Tibial nerve (tissue), 4 donors: ENCODE measurements at regions not wholly inside any gene's neighbourhood (a gene's known extent, or its start where the extent isn't known, plus 50 kb on each side); places are given as distances from the start of the nearest gene placed in this dataset.

Source experiments
- DNase-seq, 2 donors: peaks; one replicate each; pipeline ENCODE4 v3.0.0-alpha.2; 2019; ENCODE audit warnings: low spot score in 2 of 2
- H3K27ac ChIP-seq, 4 donors: fragments of 200-600 bp; sonication (generic) in 3 of 4; one replicate each; pipeline ENCODE4 v1.5.1; 2017 to 2019; ENCODE audit warnings: mild to moderate bottlenecking in 1 of 4
- H3K27me3 ChIP-seq, 2 donors: fragments of 200-600 bp; sonication (generic) in 1 of 2; one replicate each; pipeline versions ENCODE4 v1.5.1 to v1.6.0; 2017 to 2019
- H3K36me3 ChIP-seq, 3 donors: fragments of 200-600 bp; sonication (generic); one replicate each; pipeline ENCODE4 v1.5.1; 2018 to 2019
- H3K4me1 ChIP-seq, 4 donors: fragments of 200-600 bp; sonication (generic) in 3 of 4; one replicate each; pipeline ENCODE4 v1.5.1; 2017 to 2019
- H3K4me3 ChIP-seq, 4 donors: fragments of 200-600 bp; sonication (generic) in 3 of 4; one replicate each; pipeline ENCODE4 v1.5.1; 2017 to 2019; ENCODE audit warnings: mild to moderate bottlenecking in 1 of 4, moderate library complexity in 1 of 4
- H3K9me3 ChIP-seq, 4 donors: fragments of 200-600 bp; sonication (generic) in 3 of 4; one replicate each; pipeline ENCODE4 v1.5.1; 2017 to 2019
- CTCF ChIP-seq, 5 experiments: fragments of 200-600 bp in 3 of 5; fragments of 450-650 bp in 2 of 5; sonication (generic) in 3 of 5; IDR thresholded peaks; one replicate each; pipeline ENCODE4 v1.5.1; 2016 to 2019; ENCODE audit warnings: antibody characterized with exemption in 5 of 5, mild to moderate bottlenecking in 3 of 5, moderate library complexity in 2 of 5
- EP300 ChIP-seq, 2 donors: sonication (generic); formaldehyde crosslinking; IDR thresholded peaks; one replicate each; pipeline ENCODE4 v1.6.1; 2017; ENCODE audit warnings: antibody characterized with exemption in 2 of 2, mild to moderate bottlenecking in 1 of 2
- POLR2A ChIP-seq, 2 donors: fragments of 450-650 bp; IDR thresholded peaks; one replicate each; pipeline ENCODE4 v1.6.1; 2017; ENCODE audit warnings: antibody characterized with exemption in 2 of 2, mild to moderate bottlenecking in 2 of 2, moderate library complexity in 2 of 2
- WGBS, 2 donors: methylation state at CpG; one replicate each; pipeline ENCODE4 v1.1.5; 2018; 5-methylcytosine and 5-hydroxymethylcytosine counted together

GRCh38 chr21:41680444-41681347 is 86.2 kb downstream of the RIPK4 start:
- Histone ChIP-seq H3K4me1 (peaks cover 0 to 36% (median 6%) of the 10 kb centered on the region in 4 donors), H3K9me3 (no peaks in the 10 kb centered on the region), H3K27me3 (no peaks in the 10 kb centered on the region), H3K4me3 (no peak overlapping the region), H3K27ac (no peak overlapping the region), H3K36me3 (no peaks in the 10 kb centered on the region)
- TF ChIP-seq CTCF (IDR thresholded peaks at IDR 0.05) (no peak), POLR2A (IDR thresholded peaks at IDR 0.05) (no peak), EP300 (IDR thresholded peaks at IDR 0.05) (no peak)
- no peak for DNase-seq
- WGBS, 2 donors = 82 to 83% methylated on average over 23 of the region's 23 CpGs

- WGBS, 2 donors = 5 to 9% methylated on average over 11 of the region's 11 CpGs
Measured at GRCh38 chr21:41678924-41679318, 87.9 kb downstream of the RIPK4 start.

GRCh38 chr21:41678016-41678923 is 88.6 kb downstream of the RIPK4 start:
- TF ChIP-seq CTCF (IDR thresholded peaks at IDR 0.05) (no peak), EP300 (IDR thresholded peaks at IDR 0.05) (no peak), POLR2A (IDR thresholded peaks at IDR 0.05) (no peak)
- H3K4me3 ChIP-seq = no peak overlapping the region
- H3K36me3 ChIP-seq = no peaks in the 10 kb centered on the region
- H3K4me1 ChIP-seq = peaks cover 0 to 23% (median 6%) of the 10 kb centered on the region in 4 donors
- H3K9me3 ChIP-seq = no peaks in the 10 kb centered on the region
- WGBS, 2 donors = 64 to 72% methylated on average over 17 of the region's 17 CpGs
- no peaks in the 10 kb centered on the region for H3K27me3 ChIP-seq
- no peak for DNase-seq
- peak overlapping the region in 3 of 4 donors; percentile 77 to 80 (median 78) for H3K27ac ChIP-seq

More at GRCh38 chr21:41678924-41679318, 87.9 kb downstream of the RIPK4 start:
- Histone ChIP-seq H3K4me1 (peaks cover 0 to 26% (median 6%) of the 10 kb centered on the region in 4 donors), H3K9me3 (no peaks in the 10 kb centered on the region), H3K4me3 (no peak overlapping the region), H3K36me3 (no peaks in the 10 kb centered on the region), H3K27me3 (no peaks in the 10 kb centered on the region), H3K27ac (peak overlapping the region in 3 of 4 donors; percentile 77 to 80 (median 78))
- DNase-seq = peak; percentile 87 to 88
- TF ChIP-seq CTCF (IDR thresholded peaks at IDR 0.05) (no peak), POLR2A (IDR thresholded peaks at IDR 0.05) (peak in 1 of 2 donors; percentile 37), EP300 (IDR thresholded peaks at IDR 0.05) (peak in 1 of 2 donors; percentile 70)

- no peak overlapping the region for H3K4me3 ChIP-seq
- 75 to 80% methylated on average over 8 of the region's 8 CpGs for WGBS, 2 donors
- no peak overlapping the region for H3K27ac ChIP-seq
Measured at GRCh38 chr21:41677671-41678015, 89.2 kb downstream of the RIPK4 start.

More at GRCh38 chr21:41677671-41678015, 89.2 kb downstream of the RIPK4 start:
- H3K27me3 ChIP-seq = no peaks in the 10 kb centered on the region
- no peak for TF ChIP-seq EP300 (IDR thresholded peaks at IDR 0.05)
- TF ChIP-seq POLR2A (IDR thresholded peaks at IDR 0.05) = no peak
- TF ChIP-seq CTCF (IDR thresholded peaks at IDR 0.05) = no peak
- peaks cover 0 to 23% (median 6%) of the 10 kb centered on the region in 4 donors for H3K4me1 ChIP-seq
- no peaks in the 10 kb centered on the region for H3K9me3 ChIP-seq
- H3K36me3 ChIP-seq = no peaks in the 10 kb centered on the region
- DNase-seq = no peak
